PC-3 (cell line): ENCODE measurements at regions not wholly inside any gene's neighbourhood (a gene's known extent, or its start where the extent isn't known, plus 50 kb on each side); places are given as distances from the start of the nearest gene placed in this dataset.

Experiments
- ATAC-seq: fragments of 200-7000 bp; cut with Tn5 transposase; 2 replicates; pipeline ENCODE4 v1.9.1; 2020; ENCODE audit warnings: mild to moderate bottlenecking, moderate library complexity
- BruUV-seq: library from RNA; stranded (reverse); fragments of 400-500 nt; replicated peaks from 2 replicates; lab custom pipeline; 2021; lab: Mats Ljungman, UMichigan
- CTCF ChIA-PET: fragments of 300-600 bp; sonication (Branson Sonifier 250); formaldehyde crosslinking; loops from one replicate; lab custom pipeline; 2022; ENCODE audit warnings: antibody characterized with exemption; lab: Charles Lee
- POLR2A ChIA-PET: fragments of 300-600 bp; sonication (Branson Sonifier 250); formaldehyde crosslinking; loops from one replicate; lab custom pipeline; 2022; ENCODE audit warnings: antibody characterized with exemption; ENCODE audit not compliant: unreplicated experiment; lab: Charles Lee
- DNase-seq: peaks from one replicate; pipeline ENCODE4 v3.0.0-alpha.2; 2015
- H2AFZ ChIP-seq: fragments of 300-600 bp; sonication (generic); 2 replicates; pipeline ENCODE4 v1.6.0; 2016; ENCODE audit warnings: antibody characterized with exemption, low read length
- H3F3A ChIP-seq: fragments of 300-600 bp; sonication (generic); one replicate; pipeline ENCODE4 v1.6.0; 2017; ENCODE audit warnings: antibody characterized with exemption, low read length, control low read depth, mild to moderate bottlenecking; ENCODE audit not compliant: unreplicated experiment
- H3K27ac ChIP-seq: fragments of 300-600 bp; sonication (generic); 2 replicates; pipeline ENCODE4 v1.5.1; 2016; ENCODE audit warnings: mild to moderate bottlenecking, low read length
- H3K27me3 ChIP-seq: fragments of 300-600 bp; sonication (generic); 2 replicates; pipeline ENCODE4 v1.6.1; 2016; ENCODE audit warnings: low read length, mixed read lengths
- H3K36me3 ChIP-seq: fragments of 300-600 bp; sonication (generic); 2 replicates; pipeline ENCODE4 v1.6.1; 2016; ENCODE audit warnings: low read depth, mixed run types, low read length, mixed read lengths
- H3K4me1 ChIP-seq: fragments of 300-600 bp; sonication (generic); 2 replicates; pipeline ENCODE4 v1.5.1; 2016; ENCODE audit warnings: low read length; ENCODE audit not compliant: insufficient read depth
- H3K4me2 ChIP-seq: fragments of 300-600 bp; sonication (generic); 2 replicates; pipeline ENCODE4 v1.6.0; 2016; ENCODE audit warnings: low read length
- H3K4me3 ChIP-seq: fragments of 300-600 bp; sonication (generic); 2 replicates; pipeline ENCODE4 v1.5.1; 2016; ENCODE audit warnings: mild to moderate bottlenecking, low read length, mixed read lengths
- H3K79me2 ChIP-seq: fragments of 300-600 bp; sonication (generic); 2 replicates; pipeline ENCODE4 v1.6.1; 2017; ENCODE audit warnings: low read length, mixed read lengths
- H3K9ac ChIP-seq: fragments of 300-600 bp; sonication (generic); 2 replicates; pipeline ENCODE4 v1.6.0; 2016; ENCODE audit warnings: mild to moderate bottlenecking, low read length
- H3K9me2 ChIP-seq: fragments of 300-600 bp; sonication (generic); replicated peaks from 2 replicates; pipeline ENCODE4 v1.6.1; 2016; ENCODE audit warnings: mixed run types, low read length, mixed read lengths
- H3K9me3 ChIP-seq: fragments of 300-600 bp; sonication (generic); 2 replicates; pipeline ENCODE4 v1.6.1; 2016; ENCODE audit warnings: low read length, mixed read lengths
- H4K20me1 ChIP-seq: fragments of 300-600 bp; sonication (generic); 2 replicates; pipeline ENCODE4 v1.6.1; 2016; ENCODE audit warnings: low read length, mixed read lengths
- CTCF ChIP-seq: fragments of 300-600 bp; sonication (generic); conservative IDR thresholded peaks from 2 replicates; pipeline ENCODE4 v1.5.1; 2017; ENCODE audit warnings: antibody characterized with exemption, low read depth, mild to moderate bottlenecking, low read length
- EZH2 ChIP-seq: fragments of 300-600 bp; sonication (generic); IDR thresholded peaks from one replicate; pipeline ENCODE4 v1.6.1; 2017; ENCODE audit warnings: antibody characterized with exemption, mild to moderate bottlenecking, low read length; ENCODE audit not compliant: unreplicated experiment
- EZH2phosphoT487 ChIP-seq: fragments of 300-600 bp; sonication (generic); IDR thresholded peaks from 2 replicates; pipeline ENCODE4 v1.6.1; 2018; ENCODE audit warnings: mild to moderate bottlenecking, antibody characterized with exemption, low read length, borderline replicate concordance
- intact Hi-C: fragments of 100-400 bp; cut with micrococcal nuclease; formaldehyde crosslinking; loops from 2 replicates; pipeline ENCODE4 v1.9.0; 2023

GRCh38 chr20:25860531-25861150, 164.0 kb upstream of the ZNF337 start:
- Histone ChIP-seq H3K4me2 (peak overlapping the region; percentile 93), H3K9me3 (no peaks in the 10 kb centered on the region), H3F3A (no peaks in the 10 kb centered on the region), H3K9ac (no peak overlapping the region), H3K4me1 (peaks cover 25% of the 10 kb centered on the region), H3K4me3 (peak overlapping the region; percentile 69; the same call in 1 of the 2 replicates), H3K27ac (no peak overlapping the region), H3K79me2 (no peaks in the 10 kb centered on the region), H4K20me1 (no peaks in the 10 kb centered on the region), H3K9me2 (no peaks in the 10 kb centered on the region), H3K36me3 (no peaks in the 10 kb centered on the region), H3K27me3 (peaks cover 9% of the 10 kb centered on the region), H2AFZ (peak overlapping the region; percentile 22; the same call in 1 of the 2 replicates)
- no TSS peak for BruUV-seq
- POLR2A ChIA-PET: no interaction called here
- no peak for TF ChIP-seq EZH2phosphoT487
- no peak for TF ChIP-seq EZH2
- TF ChIP-seq CTCF: no peak
- intact Hi-C loops: no loop called here
- DNase-seq (no peak), ATAC-seq (no peak)
- CTCF ChIA-PET: no interaction called here

GRCh38 chr20:25859649-25860530, 163.2 kb upstream of the ZNF337 start:
- Histone ChIP-seq H3K36me3 (no peaks in the 10 kb centered on the region), H3K4me3 (peak overlapping the region; percentile 42), H2AFZ (peak overlapping the region; percentile 22), H3K9me3 (no peaks in the 10 kb centered on the region), H3K27me3 (peaks cover 9% of the 10 kb centered on the region), H3K4me2 (peak overlapping the region; percentile 68), H3K27ac (no peak overlapping the region), H3K4me1 (peaks cover 21% of the 10 kb centered on the region), H3F3A (no peaks in the 10 kb centered on the region), H3K9ac (no peak overlapping the region), H3K79me2 (no peaks in the 10 kb centered on the region), H3K9me2 (no peaks in the 10 kb centered on the region), H4K20me1 (no peaks in the 10 kb centered on the region)
- DNase-seq (peak; percentile 37), ATAC-seq (peak; percentile 21; the same call in 1 of the 2 replicates)
- TF ChIP-seq CTCF: no peak
- TF ChIP-seq EZH2phosphoT487: no peak
- no peak for TF ChIP-seq EZH2
- POLR2A ChIA-PET: no interaction called here
- intact Hi-C loops: no loop called here
- CTCF ChIA-PET: no interaction called here
- no TSS peak for BruUV-seq
